A549 (cell line): ENCODE measurements at regions not wholly inside any gene's neighbourhood (a gene's known extent, or its start where the extent isn't known, plus 50 kb on each side); places are given as distances from the start of the nearest gene placed in this dataset.

Experiments
- CBX2 ChIP-seq: fragments of 200-600 bp; sonication (generic); IDR thresholded peaks from 2 replicates; pipeline ENCODE4 v1.6.1; 2016; ENCODE audit warnings: low read depth, mild to moderate bottlenecking, borderline replicate concordance
- CBX8 ChIP-seq: fragments of 200-600 bp; sonication (generic); IDR thresholded peaks from 2 replicates; pipeline ENCODE4 v1.6.1; 2016
- CHD2 ChIP-seq: fragments of 150-350 bp; IDR thresholded peaks from 2 replicates; pipeline ENCODE4 v1.6.1; 2014; ENCODE audit warnings: low read length; ENCODE audit not compliant: partially characterized antibody
- JUN ChIP-seq, 2 experiments: fragments of >200 bp; sonication (Bioruptor Twin); formaldehyde crosslinking; IDR thresholded peaks; 2 replicates in 1 of 2; 3 replicates in 1 of 2; pipeline ENCODE4 v1.6.1; 2016 to 2017
- MAFK ChIP-seq: fragments of 450-650 bp; IDR thresholded peaks from 2 replicates; pipeline ENCODE4 v1.6.1; 2014; ENCODE audit not compliant: partially characterized antibody
- POLR2AphosphoS2 ChIP-seq: conservative IDR thresholded peaks from 2 replicates; pipeline ENCODE4 v1.6.1; 2012; ENCODE audit warnings: low read length, improper control_type of control experiment, inconsistent platforms
- RCOR1 ChIP-seq: fragments of 150-350 bp; IDR thresholded peaks from 2 replicates; pipeline ENCODE4 v1.6.1; 2014; ENCODE audit warnings: antibody characterized with exemption, low read length, low read depth
- TF ChIP-seq, protein P1 (sequence below): fragments of >200 bp; sonication (Bioruptor Twin); formaldehyde crosslinking; IDR thresholded peaks from 3 replicates; pipeline ENCODE4 v1.5.1; 2016

DNA sequence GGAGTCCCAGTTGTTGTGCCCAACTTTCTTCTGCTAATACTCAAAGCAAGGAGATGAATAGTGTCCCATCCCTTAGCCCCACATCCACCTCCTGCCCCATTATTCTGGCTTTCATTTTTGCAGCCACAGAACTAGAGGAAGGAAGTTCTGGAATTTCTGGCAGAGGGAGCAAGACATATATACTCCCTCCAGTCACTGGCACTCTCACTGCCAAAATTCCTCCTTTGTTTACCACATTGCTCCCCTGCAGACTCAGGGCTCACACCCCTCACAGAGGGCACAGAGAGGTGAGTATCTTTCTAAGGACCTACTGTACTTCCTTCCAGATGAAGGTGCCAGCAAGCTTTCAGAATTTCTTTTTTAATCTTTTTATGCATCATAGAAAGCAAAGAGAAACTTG lies 168.0 kb upstream of the ID4 start:
- TF ChIP-seq CBX2 (no peak), CBX8 (no peak), CHD2 (no peak), JUN (IDR thresholded peaks at IDR 0.05) (no peak), MAFK (no peak), RCOR1 (no peak), POLR2AphosphoS2 (no peak)
- TF ChIP-seq, protein P1, sequence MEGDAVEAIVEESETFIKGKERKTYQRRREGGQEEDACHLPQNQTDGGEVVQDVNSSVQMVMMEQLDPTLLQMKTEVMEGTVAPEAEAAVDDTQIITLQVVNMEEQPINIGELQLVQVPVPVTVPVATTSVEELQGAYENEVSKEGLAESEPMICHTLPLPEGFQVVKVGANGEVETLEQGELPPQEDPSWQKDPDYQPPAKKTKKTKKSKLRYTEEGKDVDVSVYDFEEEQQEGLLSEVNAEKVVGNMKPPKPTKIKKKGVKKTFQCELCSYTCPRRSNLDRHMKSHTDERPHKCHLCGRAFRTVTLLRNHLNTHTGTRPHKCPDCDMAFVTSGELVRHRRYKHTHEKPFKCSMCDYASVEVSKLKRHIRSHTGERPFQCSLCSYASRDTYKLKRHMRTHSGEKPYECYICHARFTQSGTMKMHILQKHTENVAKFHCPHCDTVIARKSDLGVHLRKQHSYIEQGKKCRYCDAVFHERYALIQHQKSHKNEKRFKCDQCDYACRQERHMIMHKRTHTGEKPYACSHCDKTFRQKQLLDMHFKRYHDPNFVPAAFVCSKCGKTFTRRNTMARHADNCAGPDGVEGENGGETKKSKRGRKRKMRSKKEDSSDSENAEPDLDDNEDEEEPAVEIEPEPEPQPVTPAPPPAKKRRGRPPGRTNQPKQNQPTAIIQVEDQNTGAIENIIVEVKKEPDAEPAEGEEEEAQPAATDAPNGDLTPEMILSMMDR = no peak
